ENCODE measurements at regions not wholly inside any gene's neighbourhood (a gene's known extent, or its start where the extent isn't known, plus 50 kb on each side); places are given as distances from the start of the nearest gene placed in this dataset.

DNA sequence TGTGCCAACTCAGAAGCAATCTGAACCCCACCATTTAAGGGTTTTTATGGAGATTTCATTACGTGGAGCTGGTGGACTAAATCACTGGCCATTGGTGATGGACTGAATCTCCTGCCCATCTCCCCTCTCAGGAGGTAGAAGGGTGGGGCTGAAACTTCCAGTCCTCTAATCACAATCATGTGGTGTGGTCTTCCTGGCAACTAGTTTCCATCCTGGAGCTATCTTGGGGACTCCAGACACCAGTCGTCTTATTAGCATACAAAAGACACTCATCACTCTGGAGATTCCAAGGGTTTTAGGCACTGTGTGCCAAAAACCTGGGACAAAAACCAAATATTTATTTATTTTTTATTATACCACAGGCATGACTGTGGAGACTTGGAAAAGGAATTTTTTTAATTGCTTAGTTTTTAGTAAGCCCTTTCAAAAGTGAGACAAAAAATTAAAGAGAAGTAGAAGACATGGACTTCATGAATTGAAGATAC is 203.6 kb downstream of the WNT5A start:
- TF ChIP-seq CTCF (IDR thresholded peaks at IDR 0.05) (no peak), POLR2A (IDR thresholded peaks at IDR 0.05) (no peak)
